GM12878 (cell line): ENCODE measurements at regions not wholly inside any gene's neighbourhood (a gene's known extent, or its start where the extent isn't known, plus 50 kb on each side); places are given as distances from the start of the nearest gene placed in this dataset.

Experiments used
- CEBPZ ChIP-seq: fragments of 150-350 bp; IDR thresholded peaks from 2 replicates; pipeline ENCODE4 v1.6.1; 2016; ENCODE audit warnings: low read depth, low read length
- CHD1 ChIP-seq: IDR thresholded peaks from 2 replicates; pipeline ENCODE4 v1.6.1; 2012; ENCODE audit warnings: low read depth, low read length, improper control_type of control experiment
- CREM ChIP-seq: IDR thresholded peaks from 2 replicates; pipeline ENCODE4 v1.6.1; 2014; ENCODE audit warnings: antibody characterized with exemption, low read depth
- GATAD2B ChIP-seq: fragments of 450-650 bp; conservative IDR thresholded peaks from 2 replicates; pipeline ENCODE4 v1.6.1; 2017; ENCODE audit warnings: low read depth, mild to moderate bottlenecking, moderate library complexity
- NR2C2 ChIP-seq: IDR thresholded peaks from 2 replicates; pipeline ENCODE4 v1.6.1; 2011; ENCODE audit warnings: borderline replicate concordance, low read depth; ENCODE audit not compliant: control insufficient read depth, insufficient read length
- NR2F1 ChIP-seq: fragments of 450-650 bp; conservative IDR thresholded peaks from 2 replicates; pipeline ENCODE4 v1.6.1; 2017; ENCODE audit warnings: mild to moderate bottlenecking
- RCOR1 ChIP-seq: conservative IDR thresholded peaks from 2 replicates; pipeline ENCODE4 v1.6.1; 2012; ENCODE audit warnings: low read depth, low read length, improper control_type of control experiment
- TAF1 ChIP-seq: IDR thresholded peaks from 2 replicates; pipeline ENCODE4 v1.6.1; 2011; ENCODE audit warnings: mild to moderate bottlenecking, low read depth, low read length, borderline replicate concordance
- USF1 ChIP-seq: IDR thresholded peaks from 2 replicates; pipeline ENCODE4 v1.6.1; 2011; ENCODE audit warnings: borderline replicate concordance, low read depth, mild to moderate bottlenecking, moderate library complexity, mixed read lengths, low read length; ENCODE audit not compliant: insufficient read depth; ENCODE audit errors: extremely low read length
- TF ChIP-seq, protein P1 (sequence below): fragments of 450-650 bp; formaldehyde crosslinking; IDR thresholded peaks from 2 replicates; pipeline ENCODE4 v1.4.0; 2022; ENCODE audit warnings: mild to moderate bottlenecking, moderate library complexity

GRCh38 chr13:112143046-112143752, 76.2 kb downstream of the SOX1 start (continued):
- TF ChIP-seq TAF1: no peak
- no peak for TF ChIP-seq RCOR1
- TF ChIP-seq CHD1: no peak
- TF ChIP-seq, protein P1, sequence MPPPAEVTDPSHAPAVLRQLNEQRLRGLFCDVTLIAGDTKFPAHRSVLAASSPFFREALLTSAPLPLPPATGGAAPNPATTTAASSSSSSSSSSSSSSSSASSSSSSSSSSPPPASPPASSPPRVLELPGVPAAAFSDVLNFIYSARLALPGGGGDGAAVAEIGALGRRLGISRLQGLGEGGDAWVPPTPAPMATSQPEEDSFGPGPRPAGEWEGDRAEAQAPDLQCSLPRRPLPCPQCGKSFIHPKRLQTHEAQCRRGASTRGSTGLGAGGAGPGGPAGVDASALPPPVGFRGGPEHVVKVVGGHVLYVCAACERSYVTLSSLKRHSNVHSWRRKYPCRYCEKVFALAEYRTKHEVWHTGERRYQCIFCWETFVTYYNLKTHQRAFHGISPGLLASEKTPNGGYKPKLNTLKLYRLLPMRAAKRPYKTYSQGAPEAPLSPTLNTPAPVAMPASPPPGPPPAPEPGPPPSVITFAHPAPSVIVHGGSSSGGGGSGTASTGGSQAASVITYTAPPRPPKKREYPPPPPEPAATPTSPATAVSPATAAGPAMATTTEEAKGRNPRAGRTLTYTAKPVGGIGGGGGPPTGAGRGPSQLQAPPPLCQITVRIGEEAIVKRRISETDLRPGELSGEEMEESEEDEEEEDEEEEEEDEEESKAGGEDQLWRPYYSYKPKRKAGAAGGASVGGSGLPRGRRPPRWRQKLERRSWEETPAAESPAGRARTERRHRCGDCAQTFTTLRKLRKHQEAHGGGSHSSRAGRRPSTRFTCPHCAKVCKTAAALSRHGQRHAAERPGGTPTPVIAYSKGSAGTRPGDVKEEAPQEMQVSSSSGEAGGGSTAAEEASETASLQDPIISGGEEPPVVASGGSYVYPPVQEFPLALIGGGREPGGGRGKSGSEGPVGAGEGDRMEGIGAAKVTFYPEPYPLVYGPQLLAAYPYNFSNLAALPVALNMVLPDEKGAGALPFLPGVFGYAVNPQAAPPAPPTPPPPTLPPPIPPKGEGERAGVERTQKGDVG (CRISPR knock-in tag): no peak
- TF ChIP-seq NR2F1: no peak
- no peak for TF ChIP-seq CEBPZ
- TF ChIP-seq CREM: no peak
- no peak for TF ChIP-seq USF1
- TF ChIP-seq GATAD2B: no peak
- no peak for TF ChIP-seq NR2C2
- TF ChIP-seq, all 136 proteins: peak for 0
